BJ (cell line): ENCODE measurements at regions not wholly inside any gene's neighbourhood (a gene's known extent, or its start where the extent isn't known, plus 50 kb on each side); places are given as distances from the start of the nearest gene placed in this dataset.
A peak's percentile ranks its signal among the peaks of the same experiment; 100 is the strongest.

Experiments used
- CTCF ChIA-PET: fragments of 350-600 bp; formaldehyde crosslinking; extraction: SDS; loops from one replicate; lab custom pipeline; 2021; ENCODE audit warnings: antibody characterized with exemption, inconsistent platforms; lab: Yijun Ruan, JAX
- POLR2A ChIA-PET: fragments of 300-600 bp; sonication (Branson Sonifier 250); formaldehyde crosslinking; extraction: SDS; loops from one replicate; lab custom pipeline; 2021; ENCODE audit warnings: antibody characterized with exemption; lab: Charles Lee
- DNase-seq: peaks from one replicate; pipeline ENCODE4 v3.0.0-alpha.2; 2011; ENCODE audit warnings: low read depth
- H3K27me3 ChIP-seq: 2 replicates; pipeline ENCODE4 v1.6.0; 2011; ENCODE audit warnings: low read length; ENCODE audit not compliant: control insufficient read depth, insufficient read depth
- H3K36me3 ChIP-seq: 2 replicates; pipeline ENCODE4 v1.5.1; 2011; ENCODE audit warnings: low read length; ENCODE audit not compliant: control insufficient read depth, insufficient read depth
- H3K4me3 ChIP-seq: 2 replicates; pipeline ENCODE4 v1.5.1; 2011; ENCODE audit warnings: low read depth, mild to moderate bottlenecking, control low read depth, low read length
- TF ChIP-seq, protein P1 (sequence below): IDR thresholded peaks from 2 replicates; pipeline ENCODE4 v1.5.1; 2011; ENCODE audit warnings: low read depth, mild to moderate bottlenecking, control low read depth, inconsistent platforms, low read length, moderate library complexity; ENCODE audit not compliant: insufficient read depth

DNA sequence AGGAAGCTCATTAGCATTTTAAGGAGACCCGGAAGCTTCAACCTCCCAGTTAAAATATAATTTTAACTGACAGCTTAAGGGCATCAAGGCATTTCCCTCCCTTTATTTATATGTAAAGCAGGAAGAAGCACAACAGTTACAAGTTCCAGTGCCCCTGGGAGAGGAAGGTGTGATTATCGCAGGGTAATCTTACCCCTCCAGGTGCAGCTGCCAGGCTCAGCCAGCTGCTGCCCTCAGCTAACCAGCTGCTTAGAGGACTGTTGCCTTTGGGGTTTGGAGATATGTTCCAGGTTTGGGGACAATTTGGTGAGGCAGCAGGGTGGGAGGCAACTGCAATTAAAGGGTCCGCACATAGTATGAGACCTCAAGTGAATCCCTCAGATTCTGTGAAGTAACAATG lies 55.3 kb upstream of the SETBP1 start:
- TF ChIP-seq, protein P1, sequence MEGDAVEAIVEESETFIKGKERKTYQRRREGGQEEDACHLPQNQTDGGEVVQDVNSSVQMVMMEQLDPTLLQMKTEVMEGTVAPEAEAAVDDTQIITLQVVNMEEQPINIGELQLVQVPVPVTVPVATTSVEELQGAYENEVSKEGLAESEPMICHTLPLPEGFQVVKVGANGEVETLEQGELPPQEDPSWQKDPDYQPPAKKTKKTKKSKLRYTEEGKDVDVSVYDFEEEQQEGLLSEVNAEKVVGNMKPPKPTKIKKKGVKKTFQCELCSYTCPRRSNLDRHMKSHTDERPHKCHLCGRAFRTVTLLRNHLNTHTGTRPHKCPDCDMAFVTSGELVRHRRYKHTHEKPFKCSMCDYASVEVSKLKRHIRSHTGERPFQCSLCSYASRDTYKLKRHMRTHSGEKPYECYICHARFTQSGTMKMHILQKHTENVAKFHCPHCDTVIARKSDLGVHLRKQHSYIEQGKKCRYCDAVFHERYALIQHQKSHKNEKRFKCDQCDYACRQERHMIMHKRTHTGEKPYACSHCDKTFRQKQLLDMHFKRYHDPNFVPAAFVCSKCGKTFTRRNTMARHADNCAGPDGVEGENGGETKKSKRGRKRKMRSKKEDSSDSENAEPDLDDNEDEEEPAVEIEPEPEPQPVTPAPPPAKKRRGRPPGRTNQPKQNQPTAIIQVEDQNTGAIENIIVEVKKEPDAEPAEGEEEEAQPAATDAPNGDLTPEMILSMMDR, result no peak
- CTCF ChIA-PET, result interaction anchor here (1.0 kb wide), 1 partner anchor 13 kb away, joined by 3 read pairs; no protein-coding TSS in a partner anchor
- H3K36me3 ChIP-seq, result no peaks in the 10 kb centered on the region
- POLR2A ChIA-PET, result no interaction called here
- no peaks in the 10 kb centered on the region for H3K27me3 ChIP-seq
- H3K4me3 ChIP-seq, result no peak overlapping the region
- DNase-seq, result no peak

DNA sequence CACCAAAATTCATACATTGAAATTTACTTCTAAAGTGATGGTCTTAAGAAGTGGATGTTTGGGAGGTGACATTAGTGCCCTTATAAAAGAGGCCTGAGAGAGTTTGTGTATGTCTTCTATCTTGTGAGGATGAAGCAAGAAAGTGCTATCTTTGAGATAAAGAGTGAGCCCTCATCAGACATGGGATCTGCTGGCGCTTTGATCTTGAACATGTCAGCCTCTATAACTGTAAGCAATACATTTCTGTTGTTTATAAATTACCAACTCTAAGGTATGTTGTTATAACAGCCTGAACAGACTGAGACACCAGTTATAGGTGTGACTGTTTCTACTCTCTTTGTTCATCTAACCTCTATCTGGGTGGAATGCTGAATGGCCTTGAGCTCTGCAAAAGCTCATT lies 54.5 kb upstream of the SETBP1 start:
- no peaks in the 10 kb centered on the region for H3K27me3 ChIP-seq
- no peak for DNase-seq
- TF ChIP-seq, protein P1, result no peak
- ChIA-PET POLR2A (no interaction called here), CTCF (interaction anchor here (1.0 kb wide), 1 partner anchor 12 kb away, joined by 3 read pairs; no protein-coding TSS in a partner anchor)
- no peak overlapping the region for H3K4me3 ChIP-seq
- H3K36me3 ChIP-seq, result no peaks in the 10 kb centered on the region

DNA sequence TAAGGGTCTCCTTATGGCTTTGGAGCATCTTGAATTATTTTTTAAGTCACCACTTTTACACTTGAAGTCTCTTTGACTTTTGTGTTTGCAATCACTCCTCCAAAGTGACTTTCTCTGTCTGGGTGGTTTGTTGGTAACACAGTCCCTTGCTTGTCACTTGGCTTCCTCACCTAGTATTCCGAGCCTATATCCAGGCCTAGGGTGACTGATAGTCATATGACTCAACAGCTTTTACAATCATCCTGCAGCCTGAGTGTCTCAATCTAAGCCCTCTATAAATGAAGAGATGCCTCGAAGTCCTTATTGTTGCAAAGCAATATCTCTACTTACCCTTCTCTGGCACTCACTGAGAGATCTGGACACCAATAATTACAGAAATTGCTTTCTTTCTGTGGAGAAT lies 53.9 kb upstream of the SETBP1 start:
- CTCF ChIA-PET, result no interaction called here
- no peak for DNase-seq

DNA sequence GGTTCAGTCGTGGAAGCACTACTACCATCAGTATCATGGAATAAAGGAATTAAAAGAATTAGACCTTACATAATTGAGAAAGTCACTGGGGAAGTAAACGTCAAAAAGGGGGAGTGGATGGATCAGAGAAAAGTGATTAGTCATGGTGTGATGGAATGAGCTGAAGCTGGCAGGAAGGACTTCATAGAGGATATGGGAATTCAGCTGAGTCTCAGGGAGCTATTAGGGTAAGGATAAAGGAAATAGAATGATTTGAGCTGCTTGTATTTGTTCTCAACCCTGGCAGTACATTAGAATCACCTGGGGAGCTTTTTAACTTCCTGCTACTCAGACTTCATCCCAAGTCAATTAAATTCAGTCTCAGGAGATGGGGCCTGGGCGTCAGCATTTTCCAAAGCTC lies 53.4 kb upstream of the SETBP1 start:
- Histone ChIP-seq H3K36me3 (no peaks in the 10 kb centered on the region), H3K4me3 (no peak overlapping the region), H3K27me3 (no peaks in the 10 kb centered on the region)
- ChIA-PET CTCF (interaction anchor here (1.1 kb wide), 1 partner anchor 24 kb away, joined by 3 read pairs; no protein-coding TSS in a partner anchor), POLR2A (interaction anchor here (0.6 kb wide), 1 partner anchor 21 kb away, joined by 3 read pairs; no protein-coding TSS in a partner anchor)
- TF ChIP-seq, protein P1, result no peak
- DNase-seq, result peak; percentile 36

More for the DNA sequence above, 53.9 kb upstream of the SETBP1 start:
- TF ChIP-seq, protein P1, result no peak
- Histone ChIP-seq H3K4me3 (no peak overlapping the region), H3K27me3 (no peaks in the 10 kb centered on the region), H3K36me3 (no peaks in the 10 kb centered on the region)
- POLR2A ChIA-PET, result interaction anchor here (0.6 kb wide), 1 partner anchor 22 kb away, joined by 3 read pairs; no protein-coding TSS in a partner anchor

DNA sequence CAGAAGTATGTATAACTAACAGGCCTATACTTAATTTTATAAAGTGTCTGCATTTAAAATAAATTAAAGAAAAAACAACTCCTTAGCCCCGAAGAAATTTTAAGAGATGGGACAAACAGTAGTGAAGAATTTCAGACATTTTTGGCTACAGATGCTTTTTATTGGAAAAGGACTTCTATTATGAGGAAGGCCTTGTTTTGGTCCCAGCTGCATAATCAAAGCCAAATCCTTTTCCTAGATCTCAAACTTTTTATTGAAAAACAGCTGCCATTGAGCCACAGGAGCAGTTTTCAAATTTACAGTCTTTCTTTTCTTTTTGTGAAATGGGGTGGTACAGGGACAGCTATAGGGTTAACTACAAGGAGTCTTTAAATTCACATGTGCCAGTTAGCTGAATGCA lies 51.3 kb upstream of the SETBP1 start:
- POLR2A ChIA-PET, result no interaction called here
- DNase-seq, result no peak
- no peak overlapping the region for H3K4me3 ChIP-seq
- CTCF ChIA-PET, result interaction anchor here (1.0 to 1.1 kb wide), 2 partner anchors 9 to 24 kb away, joined by 3 read pairs; no protein-coding TSS in a partner anchor
- TF ChIP-seq, protein P1, result no peak
- no peaks in the 10 kb centered on the region for H3K27me3 ChIP-seq
- H3K36me3 ChIP-seq, result no peaks in the 10 kb centered on the region
